DND-41 (cell line): ENCODE measurements at regions not wholly inside any gene's neighbourhood (a gene's known extent, or its start where the extent isn't known, plus 50 kb on each side); places are given as distances from the start of the nearest gene placed in this dataset.
A peak's percentile ranks its signal among the peaks of the same experiment; 100 is the strongest.
"Not testable (repeated sequence)": the region's sequence is repeated elsewhere in the genome, so short reads cannot be mapped to it uniquely, and the experiment has no call there.

Experiments used
- ATAC-seq: fragments of 200-7000 bp; cut with Tn5 transposase; 3 replicates; pipeline ENCODE4 v1.9.1; 2021; ENCODE audit warnings: low read depth; ENCODE audit not compliant: insufficient read depth
- DNase-seq: peaks from one replicate; pipeline ENCODE4 v3.0.0-alpha.2; 2020
- H2AFZ ChIP-seq: 2 replicates; pipeline ENCODE4 v1.6.0; 2012; ENCODE audit warnings: low read depth, low read length
- H3K27ac ChIP-seq: 2 replicates; pipeline ENCODE4 v1.5.1; 2012; ENCODE audit warnings: low read length, inconsistent platforms
- H3K27me3 ChIP-seq: fragments of 200-600 bp; sonication (generic); 2 replicates; pipeline ENCODE4 v1.6.0; 2012; ENCODE audit warnings: low read length, mild to moderate bottlenecking, inconsistent platforms; ENCODE audit not compliant: insufficient read depth, poor library complexity
- H3K36me3 ChIP-seq: 2 replicates; pipeline ENCODE4 v1.5.1; 2012; ENCODE audit warnings: low read length, inconsistent platforms; ENCODE audit not compliant: insufficient read depth
- H3K4me1 ChIP-seq: 2 replicates; pipeline ENCODE4 v1.5.1; 2012; ENCODE audit warnings: mild to moderate bottlenecking, low read length; ENCODE audit not compliant: insufficient read depth
- H3K4me2 ChIP-seq: 2 replicates; pipeline ENCODE4 v1.6.0; 2012; ENCODE audit warnings: mild to moderate bottlenecking, moderate library complexity, low read length, inconsistent platforms; ENCODE audit not compliant: insufficient read depth
- H3K4me3 ChIP-seq, 2 experiments: fragments of 200-600 bp in 1 of 2; shearing (Covaris generic) in 1 of 2; 2 replicates each; pipeline ENCODE4 v1.5.1; 2012 to 2016; ENCODE audit warnings: inconsistent platforms in 2 of 2, low read length in 2 of 2, mild to moderate bottlenecking in 2 of 2, low read depth in 1 of 2, moderate library complexity in 1 of 2
- H3K79me2 ChIP-seq: 2 replicates; pipeline ENCODE4 v1.6.0; 2012; ENCODE audit warnings: low read length, inconsistent platforms; ENCODE audit not compliant: insufficient read depth
- H3K9ac ChIP-seq: 2 replicates; pipeline ENCODE4 v1.6.0; 2012; ENCODE audit warnings: low read depth, mild to moderate bottlenecking, inconsistent platforms, low read length, moderate library complexity
- H3K9me3 ChIP-seq: 2 replicates; pipeline ENCODE4 v1.5.1; 2012; ENCODE audit warnings: low read length, moderate library complexity, mild to moderate bottlenecking, inconsistent platforms; ENCODE audit not compliant: insufficient read depth, severe bottlenecking
- H4K20me1 ChIP-seq: 2 replicates; pipeline ENCODE4 v1.6.0; 2012; ENCODE audit warnings: low read length; ENCODE audit not compliant: insufficient read depth
- EZH2 ChIP-seq: IDR thresholded peaks from 3 replicates; pipeline ENCODE4 v1.6.1; 2012; ENCODE audit warnings: borderline replicate concordance, low read depth, mild to moderate bottlenecking, moderate library complexity, low read length, inconsistent platforms; ENCODE audit not compliant: severe bottlenecking
- TF ChIP-seq, protein P1 (sequence below): IDR thresholded peaks from 2 replicates; pipeline ENCODE4 v1.5.1; 2012; ENCODE audit warnings: borderline replicate concordance, low read length, moderate library complexity, mild to moderate bottlenecking; ENCODE audit not compliant: poor library complexity, severe bottlenecking; ENCODE audit errors: extremely low read depth

DNA sequence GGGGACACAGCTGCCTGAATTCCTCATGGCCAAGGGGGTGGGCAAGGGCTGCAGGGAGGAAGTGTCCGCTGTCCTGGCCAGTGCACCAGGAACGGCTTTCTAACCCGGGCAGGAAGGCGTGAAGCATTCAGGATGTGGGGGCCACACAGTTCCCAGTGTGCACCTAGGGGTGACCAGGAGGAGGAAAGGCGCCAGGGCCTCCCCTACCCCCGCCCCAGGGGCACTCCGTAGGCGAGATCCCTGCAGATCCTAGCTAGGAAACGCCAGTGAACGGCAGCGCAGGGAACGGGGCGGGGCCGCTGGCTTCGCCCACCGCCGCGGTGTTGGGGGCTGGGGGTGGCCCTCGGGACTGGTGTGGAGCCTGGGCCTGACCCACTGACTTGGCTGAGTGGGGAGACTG is 199.6 kb downstream of the USP22 start:
- not testable (repeated sequence) for H3K4me2 ChIP-seq, DNase-seq

DNA sequence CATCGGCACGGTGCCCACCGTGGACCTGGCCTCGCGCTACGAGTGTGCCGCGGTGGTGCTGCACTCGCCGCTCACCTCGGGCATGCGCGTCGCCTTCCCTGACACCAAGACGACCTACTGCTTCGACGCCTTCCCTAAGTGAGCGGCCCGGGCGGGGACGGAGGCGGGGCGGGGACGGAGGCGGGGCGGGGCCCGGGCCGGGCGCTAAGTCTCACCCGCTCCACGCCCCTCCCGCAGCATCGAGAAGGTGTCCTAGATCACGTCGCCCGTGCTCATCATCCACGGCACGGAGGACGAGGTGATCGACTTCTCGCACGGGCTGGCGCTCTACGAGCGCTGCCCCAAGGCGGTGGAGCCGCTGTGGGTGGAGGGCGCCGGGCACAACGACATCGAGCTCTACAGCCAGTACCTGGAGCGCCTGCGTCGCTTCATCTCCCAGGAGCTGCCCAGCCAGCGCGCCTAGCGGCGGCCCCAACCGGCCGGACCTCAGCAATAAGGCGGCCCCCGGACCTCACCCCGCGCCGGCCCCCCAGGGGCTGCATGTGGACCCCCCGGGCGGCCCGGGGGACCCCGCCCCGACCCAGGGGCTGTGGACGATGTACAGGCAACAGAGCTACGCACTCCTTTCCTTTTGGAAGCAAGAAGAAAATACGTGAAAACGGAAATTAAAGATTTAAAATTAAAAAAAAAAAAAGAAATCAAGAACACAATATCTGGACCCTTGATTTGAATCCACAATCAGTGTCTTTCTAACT is 198.8 kb downstream of the USP22 start:
- not testable (repeated sequence) for H3K4me2 ChIP-seq, H3K79me2 ChIP-seq, DNase-seq, H3K36me3 ChIP-seq, H3K9ac ChIP-seq, H3K4me1 ChIP-seq, H3K9me3 ChIP-seq, H3K27me3 ChIP-seq, H4K20me1 ChIP-seq, H2AFZ ChIP-seq, H3K4me3 ChIP-seq, H3K27ac ChIP-seq, ATAC-seq

More for the DNA sequence above, 199.6 kb downstream of the USP22 start:
- not testable (repeated sequence) for H3K9ac ChIP-seq, H4K20me1 ChIP-seq, H3K27ac ChIP-seq, H3K4me1 ChIP-seq, H2AFZ ChIP-seq, H3K36me3 ChIP-seq, H3K27me3 ChIP-seq, H3K79me2 ChIP-seq, ATAC-seq, H3K4me3 ChIP-seq, H3K9me3 ChIP-seq

DNA sequence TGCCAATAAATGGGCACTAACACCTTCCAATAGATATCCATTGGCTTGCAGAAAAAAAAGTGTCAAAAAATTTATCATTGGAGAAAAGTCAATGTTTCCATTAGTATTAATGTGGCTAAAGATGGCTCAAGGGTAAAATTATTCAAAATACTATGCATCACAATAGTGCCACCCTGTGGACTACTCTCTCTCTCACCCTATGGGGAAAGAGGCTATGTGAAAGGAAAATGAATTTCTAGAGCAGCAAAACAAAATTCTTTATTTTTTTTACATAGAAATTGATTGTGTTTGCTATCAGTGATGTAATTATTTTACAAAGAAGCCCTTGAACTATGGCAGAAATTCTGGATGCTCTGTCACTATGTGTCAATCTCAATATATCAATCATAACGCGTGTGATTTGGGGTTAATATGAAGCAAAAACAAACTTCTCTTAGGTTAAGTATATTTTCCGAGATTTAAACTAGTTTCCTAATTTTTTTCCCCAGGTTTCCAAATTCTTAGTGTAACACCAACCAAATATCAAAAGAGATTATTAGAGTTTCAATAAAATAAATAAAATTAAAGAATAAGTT is 193.9 kb downstream of the USP22 start:
- not testable (repeated sequence) for H3K36me3 ChIP-seq, H2AFZ ChIP-seq, H3K4me3 ChIP-seq, H3K9me3 ChIP-seq, H3K27me3 ChIP-seq, H3K27ac ChIP-seq, H3K79me2 ChIP-seq, DNase-seq, H3K4me2 ChIP-seq, H3K4me1 ChIP-seq, H3K9ac ChIP-seq, H4K20me1 ChIP-seq, ATAC-seq
- TF ChIP-seq, protein P1, sequence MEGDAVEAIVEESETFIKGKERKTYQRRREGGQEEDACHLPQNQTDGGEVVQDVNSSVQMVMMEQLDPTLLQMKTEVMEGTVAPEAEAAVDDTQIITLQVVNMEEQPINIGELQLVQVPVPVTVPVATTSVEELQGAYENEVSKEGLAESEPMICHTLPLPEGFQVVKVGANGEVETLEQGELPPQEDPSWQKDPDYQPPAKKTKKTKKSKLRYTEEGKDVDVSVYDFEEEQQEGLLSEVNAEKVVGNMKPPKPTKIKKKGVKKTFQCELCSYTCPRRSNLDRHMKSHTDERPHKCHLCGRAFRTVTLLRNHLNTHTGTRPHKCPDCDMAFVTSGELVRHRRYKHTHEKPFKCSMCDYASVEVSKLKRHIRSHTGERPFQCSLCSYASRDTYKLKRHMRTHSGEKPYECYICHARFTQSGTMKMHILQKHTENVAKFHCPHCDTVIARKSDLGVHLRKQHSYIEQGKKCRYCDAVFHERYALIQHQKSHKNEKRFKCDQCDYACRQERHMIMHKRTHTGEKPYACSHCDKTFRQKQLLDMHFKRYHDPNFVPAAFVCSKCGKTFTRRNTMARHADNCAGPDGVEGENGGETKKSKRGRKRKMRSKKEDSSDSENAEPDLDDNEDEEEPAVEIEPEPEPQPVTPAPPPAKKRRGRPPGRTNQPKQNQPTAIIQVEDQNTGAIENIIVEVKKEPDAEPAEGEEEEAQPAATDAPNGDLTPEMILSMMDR = peak; percentile 44

DNA sequence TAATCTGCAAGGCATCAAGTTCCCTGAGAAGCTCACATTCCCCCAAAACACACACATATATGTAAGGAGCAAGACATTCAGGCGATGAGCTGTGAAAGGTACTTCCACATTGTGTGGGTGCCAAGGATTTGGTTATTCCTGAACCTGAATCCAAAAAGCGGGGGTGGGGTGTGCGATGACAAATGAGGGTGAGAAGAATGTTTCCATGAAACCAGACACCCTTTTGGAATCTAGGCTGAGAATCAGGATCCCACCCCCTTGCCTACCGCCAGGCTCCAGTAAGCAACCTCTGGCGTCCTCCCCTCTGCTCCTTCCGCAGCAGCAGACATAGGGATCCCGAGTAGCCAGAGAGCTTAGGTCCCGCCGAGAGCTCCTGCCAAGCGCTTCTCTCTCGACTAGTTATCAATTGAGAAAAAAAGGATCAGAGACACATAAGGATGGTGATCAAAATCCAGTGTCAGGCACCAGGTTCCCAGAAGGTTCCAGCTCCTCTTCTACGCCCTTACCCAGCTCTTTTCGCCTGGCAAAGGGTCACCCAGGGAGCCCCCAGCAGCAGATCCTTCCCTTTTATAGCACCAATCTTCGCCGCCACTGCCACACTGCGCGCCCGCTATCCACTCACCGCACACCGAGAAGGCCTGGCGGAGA is 191.1 kb downstream of the USP22 start:
- not testable (repeated sequence) for H4K20me1 ChIP-seq, ATAC-seq, H2AFZ ChIP-seq, H3K27ac ChIP-seq, H3K9me3 ChIP-seq, H3K9ac ChIP-seq, H3K79me2 ChIP-seq, H3K36me3 ChIP-seq, H3K4me3 ChIP-seq, H3K4me2 ChIP-seq, DNase-seq, H3K4me1 ChIP-seq
- peaks cover 12% of the 10 kb centered on the region for H3K27me3 ChIP-seq

DNA sequence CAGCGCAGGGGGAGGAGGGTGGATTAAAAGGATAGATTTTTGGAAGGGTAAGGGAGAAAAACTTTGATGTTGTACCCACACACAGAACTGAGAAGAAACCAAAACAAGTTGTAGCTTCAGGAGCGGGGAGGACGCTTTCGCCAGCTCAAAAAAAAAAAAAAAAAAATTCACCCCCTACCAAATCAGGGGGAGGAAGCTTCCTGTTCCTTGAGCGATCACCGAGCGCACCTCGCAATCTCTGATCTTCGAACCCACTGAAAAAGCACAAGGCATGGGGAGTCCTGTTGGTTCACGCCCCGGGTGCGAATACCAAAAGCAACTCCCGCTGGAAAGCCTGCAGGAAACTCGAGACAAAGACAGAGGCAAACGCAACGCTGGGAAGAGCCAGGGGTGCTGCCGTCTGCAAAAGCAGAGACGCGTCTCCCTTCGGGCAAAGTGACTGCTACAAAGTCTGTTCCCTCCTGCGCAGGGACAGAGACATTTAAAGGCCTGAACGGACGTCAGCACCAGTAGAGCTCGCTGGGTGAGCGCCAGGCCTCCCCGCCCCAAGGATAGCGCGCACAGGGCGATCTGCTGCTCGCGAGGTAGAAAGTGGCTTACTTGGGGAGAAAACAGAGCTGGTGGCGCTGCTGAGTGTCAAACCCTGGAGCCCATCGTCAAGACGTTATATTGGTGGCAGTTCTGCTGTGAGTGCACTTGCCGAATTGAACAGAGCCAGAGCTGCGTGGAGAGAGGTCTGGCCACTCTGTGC is 190.4 kb downstream of the USP22 start:
- Histone ChIP-seq H3K27me3 (peaks cover 12% of the 10 kb centered on the region), H2AFZ (no peak overlapping the region), H3K4me1 (no peaks in the 10 kb centered on the region), H3K4me2 (no peak overlapping the region), H3K27ac (no peak overlapping the region), H3K4me3 (no peak overlapping the region), H3K9ac (no peak overlapping the region), H3K9me3 (no peaks in the 10 kb centered on the region), H3K36me3 (no peaks in the 10 kb centered on the region), H3K79me2 (no peaks in the 10 kb centered on the region), H4K20me1 (no peaks in the 10 kb centered on the region)
- ATAC-seq (no peak), DNase-seq (no peak)
- no peak for TF ChIP-seq EZH2
- TF ChIP-seq, protein P1 = no peak
